Progenitor cell of endocrine pancreas (in vitro differentiated cells): ENCODE measurements at regions not wholly inside any gene's neighbourhood (a gene's known extent, or its start where the extent isn't known, plus 50 kb on each side); places are given as distances from the start of the nearest gene placed in this dataset.

Source experiments
- DNase-seq: peaks from one replicate; pipeline ENCODE4 v3.0.0; 2021; ENCODE audit warnings: low spot score; ENCODE audit not compliant: unreplicated experiment
- H3K27ac Mint-ChIP-seq: 2 replicates; pipeline ENCODE4 v1.8.0; 2021; ENCODE audit warnings: mild to moderate bottlenecking, moderate library complexity, mixed read lengths
- H3K27me3 Mint-ChIP-seq: 2 replicates; pipeline ENCODE4 v1.8.0; 2021; ENCODE audit warnings: mixed read lengths
- H3K36me3 Mint-ChIP-seq: 2 replicates; pipeline ENCODE4 v1.8.0; 2022; ENCODE audit warnings: mixed read lengths; ENCODE audit not compliant: insufficient read depth
- H3K4me1 Mint-ChIP-seq: 2 replicates; pipeline ENCODE4 v1.8.0; 2021; ENCODE audit warnings: low read depth, mixed read lengths
- H3K4me3 Mint-ChIP-seq: 2 replicates; pipeline ENCODE4 v1.8.0; 2021; ENCODE audit warnings: low read depth, mild to moderate bottlenecking, moderate library complexity, mixed read lengths
- H3K9me3 Mint-ChIP-seq: 2 replicates; pipeline ENCODE4 v1.8.0; 2021; ENCODE audit warnings: low read depth, mixed read lengths
- TF ChIP-seq, protein P1 (sequence below): fragments of 200-600 bp; sonication (generic); IDR thresholded peaks from one replicate; pipeline ENCODE4 v1.5.0; 2021; ENCODE audit warnings: antibody characterized with exemption, mild to moderate bottlenecking; ENCODE audit not compliant: unreplicated experiment

DNA sequence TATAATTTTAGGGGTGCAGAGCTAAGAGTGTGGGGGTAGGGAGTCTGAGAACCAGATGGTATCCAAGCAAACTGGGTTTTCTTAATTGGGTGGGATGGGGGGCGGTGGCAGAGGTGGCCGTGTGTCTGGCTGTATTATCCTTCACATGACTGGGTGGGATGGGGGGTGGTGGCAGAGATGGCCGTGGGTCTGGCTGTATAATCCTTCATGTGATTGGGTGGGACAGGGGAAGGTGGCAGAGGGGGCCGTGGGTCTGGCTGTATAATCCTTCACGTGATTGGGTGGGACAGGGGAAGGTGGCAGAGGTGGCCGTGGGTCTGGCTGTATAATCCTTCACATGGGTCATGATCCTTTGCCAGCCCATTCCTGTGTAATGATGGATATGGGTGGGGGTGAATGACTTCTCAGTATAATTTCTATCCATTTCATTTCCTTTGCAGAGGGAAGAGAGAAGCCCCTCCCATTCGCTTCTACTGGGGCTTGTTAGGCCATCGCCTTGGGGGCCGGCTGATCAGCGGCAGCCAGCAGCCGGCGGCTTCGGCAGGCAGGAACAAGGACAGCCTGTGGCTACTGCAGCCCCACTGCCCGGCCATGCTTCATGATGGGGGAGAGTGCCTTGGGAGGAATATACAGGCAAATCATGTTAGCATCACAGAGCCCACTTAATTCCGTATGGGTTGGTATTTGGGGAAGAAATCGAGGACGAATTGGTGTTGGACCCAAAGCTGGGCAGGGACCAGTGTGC, 179.6 kb upstream of the MKI67 start:
- Mint-ChIP-seq H3K27ac (no peak overlapping the region), H3K4me3 (no peak overlapping the region), H3K36me3 (no peaks in the 10 kb centered on the region), H3K9me3 (peaks cover 11% of the 10 kb centered on the region), H3K4me1 (no peaks in the 10 kb centered on the region), H3K27me3 (peaks cover 21% of the 10 kb centered on the region)
- TF ChIP-seq, protein P1, sequence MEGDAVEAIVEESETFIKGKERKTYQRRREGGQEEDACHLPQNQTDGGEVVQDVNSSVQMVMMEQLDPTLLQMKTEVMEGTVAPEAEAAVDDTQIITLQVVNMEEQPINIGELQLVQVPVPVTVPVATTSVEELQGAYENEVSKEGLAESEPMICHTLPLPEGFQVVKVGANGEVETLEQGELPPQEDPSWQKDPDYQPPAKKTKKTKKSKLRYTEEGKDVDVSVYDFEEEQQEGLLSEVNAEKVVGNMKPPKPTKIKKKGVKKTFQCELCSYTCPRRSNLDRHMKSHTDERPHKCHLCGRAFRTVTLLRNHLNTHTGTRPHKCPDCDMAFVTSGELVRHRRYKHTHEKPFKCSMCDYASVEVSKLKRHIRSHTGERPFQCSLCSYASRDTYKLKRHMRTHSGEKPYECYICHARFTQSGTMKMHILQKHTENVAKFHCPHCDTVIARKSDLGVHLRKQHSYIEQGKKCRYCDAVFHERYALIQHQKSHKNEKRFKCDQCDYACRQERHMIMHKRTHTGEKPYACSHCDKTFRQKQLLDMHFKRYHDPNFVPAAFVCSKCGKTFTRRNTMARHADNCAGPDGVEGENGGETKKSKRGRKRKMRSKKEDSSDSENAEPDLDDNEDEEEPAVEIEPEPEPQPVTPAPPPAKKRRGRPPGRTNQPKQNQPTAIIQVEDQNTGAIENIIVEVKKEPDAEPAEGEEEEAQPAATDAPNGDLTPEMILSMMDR: no peak
- no peak for DNase-seq

DNA sequence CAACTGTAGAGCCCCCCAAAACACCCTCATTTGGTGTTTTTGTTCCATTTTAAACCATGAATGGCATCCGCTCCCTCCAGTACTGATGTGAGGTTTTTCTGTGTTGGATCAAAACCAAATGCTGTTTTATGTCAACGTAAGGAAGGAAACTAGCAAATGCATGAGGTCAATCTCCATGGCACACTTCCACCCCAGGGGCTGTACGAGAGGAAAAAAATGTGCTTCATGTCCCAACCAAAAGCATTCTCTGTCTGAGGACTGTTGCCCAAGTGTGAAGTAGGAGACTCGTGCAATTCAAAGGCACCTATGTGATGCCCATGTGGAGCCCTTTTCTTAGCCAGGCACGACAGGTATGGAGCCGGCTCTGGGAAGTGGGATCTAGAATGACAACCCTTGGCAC, 180.3 kb upstream of the MKI67 start:
- no peak overlapping the region for H3K27ac Mint-ChIP-seq
- TF ChIP-seq, protein P1: no peak
- no peaks in the 10 kb centered on the region for H3K36me3 Mint-ChIP-seq
- H3K4me3 Mint-ChIP-seq: no peak overlapping the region
- no peak for DNase-seq
- H3K4me1 Mint-ChIP-seq: no peaks in the 10 kb centered on the region
- H3K9me3 Mint-ChIP-seq: peaks cover 6% of the 10 kb centered on the region
- H3K27me3 Mint-ChIP-seq: peaks cover 21% of the 10 kb centered on the region

DNA sequence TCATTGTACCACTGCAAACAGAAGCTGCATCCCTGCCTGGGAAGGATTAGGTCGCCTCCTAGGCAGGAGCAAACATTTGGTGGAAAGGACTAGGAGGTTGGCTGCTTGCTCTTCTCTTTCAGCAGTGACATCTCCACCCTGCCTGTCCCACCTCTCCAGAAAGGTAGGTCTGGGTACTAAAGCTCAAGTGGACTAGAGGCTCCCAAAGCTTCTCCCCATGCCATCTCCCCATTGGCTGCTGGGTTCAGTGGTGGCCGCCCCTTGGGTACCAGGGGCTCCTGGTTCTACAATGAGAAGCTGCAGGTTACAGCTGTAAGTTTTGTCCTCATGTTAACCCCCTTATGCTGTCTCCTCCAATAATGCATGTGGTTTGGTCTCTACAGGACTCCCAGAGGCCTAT, 180.7 kb upstream of the MKI67 start:
- Mint-ChIP-seq H3K27ac (no peak overlapping the region), H3K4me1 (no peaks in the 10 kb centered on the region), H3K9me3 (peaks cover 2% of the 10 kb centered on the region), H3K4me3 (no peak overlapping the region), H3K36me3 (no peaks in the 10 kb centered on the region), H3K27me3 (peaks cover 25% of the 10 kb centered on the region)
- TF ChIP-seq, protein P1: no peak
- no peak for DNase-seq

DNA sequence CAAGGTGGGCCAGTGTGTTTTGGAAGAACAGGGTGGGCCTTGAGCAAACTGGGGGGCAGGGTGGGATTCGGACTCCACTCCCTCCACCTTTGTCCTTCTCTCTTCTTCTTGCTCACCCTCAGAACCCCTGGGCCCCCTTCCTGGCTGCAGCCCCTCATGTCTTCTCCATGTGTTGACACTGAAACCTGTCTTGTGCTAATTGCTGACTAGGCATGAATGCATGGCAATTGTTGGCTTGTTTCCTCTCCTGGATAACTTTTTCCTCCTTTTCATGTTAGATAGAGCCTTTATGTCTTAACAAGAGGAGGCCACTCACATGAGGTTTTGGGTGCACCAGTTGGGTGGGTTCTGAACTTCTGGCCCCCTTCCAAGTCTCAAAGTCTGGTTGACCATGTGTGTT, 181.6 kb upstream of the MKI67 start:
- H3K4me1 Mint-ChIP-seq: no peaks in the 10 kb centered on the region

DNA sequence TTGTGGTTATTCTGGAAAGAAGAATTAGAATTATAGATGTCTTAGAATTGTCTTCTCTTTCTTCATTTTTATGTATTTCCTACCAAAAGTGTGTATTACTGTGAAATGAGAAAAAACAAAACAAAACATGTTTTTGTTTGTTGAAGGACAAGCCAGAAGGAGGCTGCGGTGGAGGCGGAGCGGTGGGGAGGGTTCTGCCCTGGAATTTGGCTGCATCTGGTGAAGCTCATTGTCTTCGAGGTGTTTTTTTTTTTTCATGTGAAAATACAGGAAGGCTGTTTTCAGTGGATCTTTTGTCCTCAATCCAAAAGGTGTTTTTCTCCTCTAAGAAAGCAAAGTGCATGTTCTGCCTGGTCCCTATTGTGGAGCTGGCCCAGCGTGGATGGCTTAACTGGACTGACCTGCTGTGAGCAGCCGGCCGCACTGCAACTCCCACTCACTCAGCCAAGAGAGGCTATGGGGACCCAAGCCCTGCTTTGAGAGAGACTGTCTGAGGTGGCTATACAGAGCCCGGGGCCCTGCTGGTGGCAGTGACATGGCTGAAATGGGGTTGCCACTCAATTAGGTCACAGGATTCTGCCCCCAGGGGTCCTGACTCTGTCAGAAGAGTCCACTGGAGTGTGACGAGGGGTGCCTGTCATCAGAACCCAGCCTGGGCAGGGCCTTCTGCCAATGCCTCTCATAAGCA, 184.9 kb upstream of the MKI67 start:
- Mint-ChIP-seq H3K27me3 (peaks cover 29% of the 10 kb centered on the region), H3K4me1 (peaks cover 11% of the 10 kb centered on the region), H3K9me3 (no peaks in the 10 kb centered on the region), H3K36me3 (no peaks in the 10 kb centered on the region), H3K27ac (no peak overlapping the region), H3K4me3 (no peak overlapping the region)
- no peak for DNase-seq
- TF ChIP-seq, protein P1: no peak

More for the DNA sequence above, 181.6 kb upstream of the MKI67 start:
- Mint-ChIP-seq H3K4me3 (no peak overlapping the region), H3K27ac (no peak overlapping the region), H3K36me3 (no peaks in the 10 kb centered on the region), H3K9me3 (no peaks in the 10 kb centered on the region), H3K27me3 (peaks cover 29% of the 10 kb centered on the region)
- no peak for DNase-seq
- TF ChIP-seq, protein P1: no peak
